ENCODE measurements at regions not wholly inside any gene's neighbourhood (a gene's known extent, or its start where the extent isn't known, plus 50 kb on each side); places are given as distances from the start of the nearest gene placed in this dataset.

DNA sequence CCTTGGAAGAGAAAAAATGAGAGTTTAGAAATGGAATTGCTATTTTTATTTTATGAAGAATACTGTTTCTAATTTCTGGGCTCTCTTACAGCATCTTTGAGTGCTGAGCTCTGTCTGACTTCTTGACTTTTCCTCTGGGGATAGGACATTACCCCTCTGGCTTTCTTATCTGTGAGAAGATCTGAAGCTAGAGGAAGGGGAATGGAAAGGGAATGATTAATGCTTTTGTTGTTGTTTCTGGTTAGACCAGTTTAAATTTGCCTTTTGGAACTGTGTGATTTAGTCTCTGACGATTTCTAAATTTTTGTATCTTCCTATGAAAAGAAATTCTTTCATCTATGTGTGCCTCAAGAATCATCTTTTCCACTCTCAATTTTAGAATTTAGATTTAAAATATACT lies 811.4 kb downstream of the REEP3 start:
- no peak overlapping the region for H3K4me3 Mint-ChIP-seq
- Histone ChIP-seq H3K9me3 (ENCODE audit: control insufficient read depth, low read length) (peaks cover 3% of the 10 kb centered on the region), H3K9ac (ENCODE audit: extremely low read depth, low read length, poor library complexity, severe bottlenecking) (no peak overlapping the region), H3K4me3 (ENCODE audit: low read length) (no peak overlapping the region), H3K4me1 (ENCODE audit: control insufficient read depth, insufficient read depth, low read length) (no peaks in the 10 kb centered on the region), H3K27me3 (ENCODE audit: control insufficient read depth, insufficient read depth, low read length, poor library complexity, severe bottlenecking) (no peaks in the 10 kb centered on the region), H3K27ac (ENCODE audit: low read depth, low read length) (no peak overlapping the region), H3K36me3 (ENCODE audit: control insufficient read depth, insufficient read depth, low read length) (no peaks in the 10 kb centered on the region)
- no peaks in the 10 kb centered on the region for H3K36me3 Mint-ChIP-seq (ENCODE audit: low read depth)
- H3K27ac Mint-ChIP-seq = no peak overlapping the region
- WGBS, 2 experiments (ENCODE audit: insufficient coverage in 1 of 2, insufficient read length in 1 of 2) = 80% methylated on average over 1 of the region's 1 CpG; no CpG with 5 or more reads in 1 of the 2 experiments
- no peaks in the 10 kb centered on the region for H3K27me3 Mint-ChIP-seq (ENCODE audit: insufficient read depth)
- H3K4me1 Mint-ChIP-seq = peaks cover 4% of the 10 kb centered on the region
- no peak for TF ChIP-seq CTCF (conservative IDR thresholded peaks at IDR 0.05)
- DNase-seq = no peak
- peaks cover 2% of the 10 kb centered on the region for H3K9me3 Mint-ChIP-seq

DNA sequence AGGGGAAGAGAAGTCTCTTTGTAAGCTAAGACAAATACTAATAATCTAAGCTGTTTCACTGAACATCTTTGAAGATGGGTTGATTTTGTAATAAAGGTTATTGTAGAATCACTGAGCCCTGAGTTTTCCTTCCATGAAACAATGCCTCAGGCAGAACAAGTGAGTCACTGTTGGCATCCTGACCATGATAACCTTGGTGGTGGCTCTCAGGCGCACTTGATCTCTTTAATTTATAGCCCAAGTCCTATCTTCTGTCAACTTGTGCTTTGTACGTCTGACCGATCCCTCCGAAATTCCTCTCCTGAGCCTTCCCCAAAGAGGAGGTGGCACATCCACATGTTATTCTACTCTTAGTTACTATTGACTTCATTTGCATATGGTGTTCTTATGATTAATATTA lies 812.9 kb downstream of the REEP3 start:
- TF ChIP-seq CTCF (conservative IDR thresholded peaks at IDR 0.05) = no peak

DNA sequence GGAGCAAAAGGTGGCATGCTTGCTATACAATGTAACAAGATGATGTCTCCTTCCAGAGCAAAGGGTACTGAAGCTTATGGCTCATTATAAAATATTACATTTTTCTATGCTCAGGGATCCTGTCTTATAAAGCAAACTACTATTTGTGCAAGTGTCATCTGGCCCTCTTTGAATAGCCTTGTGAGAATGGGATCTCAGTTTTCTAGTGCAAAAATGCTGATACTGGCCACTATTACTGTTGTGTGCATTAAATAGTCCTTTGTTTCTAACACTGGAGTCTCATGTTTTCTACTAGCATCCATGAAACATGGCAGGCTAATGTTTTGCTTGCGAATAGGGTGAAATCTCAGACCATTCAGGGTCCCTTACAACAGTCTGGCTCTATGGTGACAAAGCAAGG lies 823.0 kb downstream of the REEP3 start:
- DNase-seq = no peak
- H3K27ac ChIP-seq (ENCODE audit: low read depth, low read length) = no peak overlapping the region
- H3K9ac ChIP-seq (ENCODE audit: extremely low read depth, low read length, poor library complexity, severe bottlenecking) = no peak overlapping the region
- H3K27ac Mint-ChIP-seq = no peak overlapping the region
- peaks cover 43% of the 10 kb centered on the region for H3K27me3 ChIP-seq (ENCODE audit: control insufficient read depth, insufficient read depth, low read length, poor library complexity, severe bottlenecking)
- no peak for TF ChIP-seq CTCF (conservative IDR thresholded peaks at IDR 0.05)
- WGBS, 2 experiments (ENCODE audit: insufficient coverage in 1 of 2, insufficient read length in 1 of 2) = 100% methylated on average over 1 of the region's 1 CpG
- no peaks in the 10 kb centered on the region for H3K36me3 Mint-ChIP-seq (ENCODE audit: low read depth)
- H3K4me3 Mint-ChIP-seq = no peak overlapping the region
- no peaks in the 10 kb centered on the region for H3K4me1 ChIP-seq (ENCODE audit: control insufficient read depth, insufficient read depth, low read length)
- H3K36me3 ChIP-seq (ENCODE audit: control insufficient read depth, insufficient read depth, low read length) = no peaks in the 10 kb centered on the region
- peaks cover 12% of the 10 kb centered on the region for H3K4me1 Mint-ChIP-seq
- no peaks in the 10 kb centered on the region for H3K9me3 ChIP-seq (ENCODE audit: control insufficient read depth, low read length)
- no peaks in the 10 kb centered on the region for H3K9me3 Mint-ChIP-seq
- H3K4me3 ChIP-seq (ENCODE audit: low read length) = no peak overlapping the region
- H3K27me3 Mint-ChIP-seq (ENCODE audit: insufficient read depth) = peaks cover 34% of the 10 kb centered on the region

More for the DNA sequence above, 812.9 kb downstream of the REEP3 start:
- no peaks in the 10 kb centered on the region for H3K36me3 ChIP-seq (ENCODE audit: control insufficient read depth, insufficient read depth, low read length)
- H3K27me3 ChIP-seq (ENCODE audit: control insufficient read depth, insufficient read depth, low read length, poor library complexity, severe bottlenecking) = no peaks in the 10 kb centered on the region
- H3K9me3 ChIP-seq (ENCODE audit: control insufficient read depth, low read length) = no peaks in the 10 kb centered on the region
- peaks cover 4% of the 10 kb centered on the region for H3K4me1 Mint-ChIP-seq
- no peak for DNase-seq
- H3K27ac Mint-ChIP-seq = no peak overlapping the region
- 91 to 100% methylated on average over 4 of the region's 4 CpGs for WGBS, 2 experiments (ENCODE audit: insufficient coverage in 1 of 2, insufficient read length in 1 of 2)
- H3K27me3 Mint-ChIP-seq (ENCODE audit: insufficient read depth) = no peaks in the 10 kb centered on the region
- H3K36me3 Mint-ChIP-seq (ENCODE audit: low read depth) = no peaks in the 10 kb centered on the region
- H3K4me1 ChIP-seq (ENCODE audit: control insufficient read depth, insufficient read depth, low read length) = no peaks in the 10 kb centered on the region
- H3K4me3 ChIP-seq (ENCODE audit: low read length) = no peak overlapping the region
- H3K9ac ChIP-seq (ENCODE audit: extremely low read depth, low read length, poor library complexity, severe bottlenecking) = no peak overlapping the region
- no peak overlapping the region for H3K27ac ChIP-seq (ENCODE audit: low read depth, low read length)
- no peaks in the 10 kb centered on the region for H3K9me3 Mint-ChIP-seq
- no peak overlapping the region for H3K4me3 Mint-ChIP-seq
